GM04504 (cell line): ENCODE measurements at regions not wholly inside any gene's neighbourhood (a gene's known extent, or its start where the extent isn't known, plus 50 kb on each side); places are given as distances from the start of the nearest gene placed in this dataset.
A peak's percentile ranks its signal among the peaks of the same experiment; 100 is the strongest.

ENCODE experiments used
- DNase-seq: peaks from one replicate; pipeline ENCODE4 v3.0.0-alpha.2; 2012; ENCODE audit warnings: low read depth

GRCh38 chr1:199333180-199333579, 694.3 kb upstream of the NR5A2 start:
- DNase-seq = no peak

GRCh38 chr1:199335496-199335895, 692.0 kb upstream of the NR5A2 start:
- DNase-seq = no peak

GRCh38 chr1:199336745-199337640, 690.5 kb upstream of the NR5A2 start:
- DNase-seq = no peak

- no peak for DNase-seq
These were observed 688.8 kb upstream of the NR5A2 start for GRCh38 chr1:199338760-199339159.

GRCh38 chr1:199352351-199352750, 675.2 kb upstream of the NR5A2 start:
- DNase-seq = no peak

GRCh38 chr1:199353906-199354305, 673.6 kb upstream of the NR5A2 start:
- DNase-seq = no peak

- no peak for DNase-seq
These were observed 670.9 kb upstream of the NR5A2 start for GRCh38 chr1:199356561-199356960.

GRCh38 chr1:199357599-199357998, 669.9 kb upstream of the NR5A2 start:
- DNase-seq = no peak

GRCh38 chr1:199362996-199363395, 664.5 kb upstream of the NR5A2 start:
- DNase-seq = no peak

- no peak for DNase-seq
These were observed 654.4 kb upstream of the NR5A2 start for GRCh38 chr1:199373139-199373538.

- no peak for DNase-seq
These were observed 650.3 kb upstream of the NR5A2 start for GRCh38 chr1:199377211-199377610.

- no peak for DNase-seq
These were observed 643.7 kb upstream of the NR5A2 start for GRCh38 chr1:199383793-199384192.

- DNase-seq = no peak
These were observed 632.7 kb upstream of the NR5A2 start for GRCh38 chr1:199394856-199395255.

GRCh38 chr1:199396456-199396855, 631.1 kb upstream of the NR5A2 start:
- no peak for DNase-seq

GRCh38 chr1:199399996-199400724, 627.4 kb upstream of the NR5A2 start:
- DNase-seq = no peak

- peak; percentile 71 for DNase-seq
These were observed 623.9 kb upstream of the NR5A2 start for GRCh38 chr1:199403531-199404116.

- no peak for DNase-seq
These were observed 623.3 kb upstream of the NR5A2 start for GRCh38 chr1:199404191-199404590.

GRCh38 chr1:199404976-199405375, 622.5 kb upstream of the NR5A2 start:
- DNase-seq = no peak

GRCh38 chr1:199405634-199406196, 621.8 kb upstream of the NR5A2 start:
- no peak for DNase-seq

GRCh38 chr1:199410462-199410861, 617.0 kb upstream of the NR5A2 start:
- DNase-seq = no peak

- DNase-seq = no peak
These were observed 616.0 kb upstream of the NR5A2 start for GRCh38 chr1:199411506-199411905.

GRCh38 chr1:199422206-199422605, 605.3 kb upstream of the NR5A2 start:
- DNase-seq = no peak

GRCh38 chr1:199447906-199448305, 579.6 kb upstream of the NR5A2 start:
- DNase-seq = no peak
